Liver (tissue), 8 donors: ENCODE measurements at regions not wholly inside any gene's neighbourhood (a gene's known extent, or its start where the extent isn't known, plus 50 kb on each side); places are given as distances from the start of the nearest gene placed in this dataset.
A peak's percentile ranks its signal among the peaks of the same experiment; 100 is the strongest.

Experiments
- DNase-seq: peaks from one replicate; pipeline ENCODE4 v3.0.0-alpha.2; 2017; ENCODE audit warnings: low spot score
- H3K27ac ChIP-seq, 2 donors: one replicate each; pipeline ENCODE4 v1.7.0; 2013; ENCODE audit warnings: inconsistent platforms in 2 of 2, low read length in 2 of 2, control low read depth in 1 of 2, low read depth in 1 of 2, mild to moderate bottlenecking in 1 of 2
- H3K27me3 ChIP-seq, 4 donors: one replicate each; pipeline versions ENCODE4 v1.6.1 to v1.7.0; 2013; ENCODE audit warnings: low read length in 3 of 4, inconsistent platforms in 1 of 4, mild to moderate bottlenecking in 1 of 4, moderate library complexity in 1 of 4; ENCODE audit not compliant: control insufficient read depth in 4 of 4, insufficient read depth in 4 of 4
- H3K36me3 ChIP-seq, 4 donors: one replicate each; pipeline versions ENCODE4 v1.6.1 to v1.7.0; 2013; ENCODE audit warnings: low read length in 3 of 4, mild to moderate bottlenecking in 3 of 4, low read depth in 1 of 4, moderate library complexity in 1 of 4; ENCODE audit not compliant: control insufficient read depth in 4 of 4, insufficient read depth in 3 of 4
- H3K4me1 ChIP-seq, 4 donors: one replicate each; pipeline versions ENCODE4 v1.6.1 to v1.7.0; 2013; ENCODE audit warnings: low read length in 3 of 4, mild to moderate bottlenecking in 3 of 4, moderate library complexity in 1 of 4; ENCODE audit not compliant: control insufficient read depth in 4 of 4, insufficient read depth in 4 of 4
- H3K4me3 ChIP-seq, 3 donors: one replicate each; pipeline versions ENCODE4 v1.6.1 to v1.7.0; 2013; ENCODE audit warnings: low read length in 3 of 3, control low read depth in 1 of 3, low read depth in 1 of 3, mild to moderate bottlenecking in 1 of 3
- H3K9ac ChIP-seq, 2 donors: one replicate each; pipeline ENCODE4 v1.7.0; 2013; ENCODE audit warnings: low read length in 2 of 2, mild to moderate bottlenecking in 2 of 2, moderate library complexity in 2 of 2, control low read depth in 1 of 2, low read depth in 1 of 2
- H3K9me3 ChIP-seq, 4 donors: one replicate each; pipeline versions ENCODE4 v1.6.1 to v1.7.0; 2013; ENCODE audit warnings: low read length in 3 of 4; ENCODE audit not compliant: control insufficient read depth in 4 of 4
- EGR1 ChIP-seq, 2 donors: IDR thresholded peaks; 2 replicates each; pipeline ENCODE4 v1.6.1; 2016 to 2018; ENCODE audit warnings: antibody characterized with exemption in 2 of 2, low read depth in 2 of 2
- FOXA1 ChIP-seq: IDR thresholded peaks from 2 replicates; pipeline ENCODE4 v1.6.1; 2016; ENCODE audit warnings: antibody characterized with exemption
- FOXA2 ChIP-seq: IDR thresholded peaks from 2 replicates; pipeline ENCODE4 v1.6.1; 2016; ENCODE audit warnings: antibody characterized with exemption
- GABPA ChIP-seq, 2 donors: IDR thresholded peaks in 1 of 2; conservative IDR thresholded peaks in 1 of 2; 2 replicates each; pipeline ENCODE4 v1.6.1; 2016; ENCODE audit warnings: antibody characterized with exemption in 2 of 2, mild to moderate bottlenecking in 1 of 2, moderate library complexity in 1 of 2
- HNF4A ChIP-seq, 2 donors: conservative IDR thresholded peaks; 2 replicates each; pipeline ENCODE4 v1.6.1; 2016; ENCODE audit warnings: antibody characterized with exemption in 2 of 2, mild to moderate bottlenecking in 2 of 2
- HNF4G ChIP-seq: IDR thresholded peaks from 2 replicates; pipeline ENCODE4 v1.6.1; 2016; ENCODE audit warnings: antibody characterized with exemption
- JUND ChIP-seq, 2 donors: IDR thresholded peaks; 2 replicates each; pipeline ENCODE4 v1.6.1; 2016; ENCODE audit warnings: antibody characterized with exemption in 2 of 2
- NR2F2 ChIP-seq: IDR thresholded peaks from 2 replicates; pipeline ENCODE4 v1.6.1; 2016; ENCODE audit warnings: antibody characterized with exemption
- RAD21 ChIP-seq, 2 donors: IDR thresholded peaks; 2 replicates each; pipeline ENCODE4 v1.6.1; 2016; ENCODE audit warnings: antibody characterized with exemption in 2 of 2, mild to moderate bottlenecking in 2 of 2
- RXRA ChIP-seq, 2 donors: IDR thresholded peaks; 2 replicates each; pipeline ENCODE4 v1.6.1; 2017 to 2018; ENCODE audit warnings: antibody characterized with exemption in 2 of 2, mild to moderate bottlenecking in 1 of 2
- SP1 ChIP-seq: IDR thresholded peaks from 2 replicates; pipeline ENCODE4 v1.6.1; 2018; ENCODE audit warnings: antibody characterized with exemption, mild to moderate bottlenecking
- TAF1 ChIP-seq: conservative IDR thresholded peaks from 2 replicates; pipeline ENCODE4 v1.6.1; 2016; ENCODE audit warnings: antibody characterized with exemption, mild to moderate bottlenecking
- YY1 ChIP-seq: IDR thresholded peaks from 2 replicates; pipeline ENCODE4 v1.6.1; 2016; ENCODE audit warnings: antibody characterized with exemption, mild to moderate bottlenecking
- WGBS: extraction: QIAGEN DNeasy Blood & Tissue Kit; methylation state at CpG from one replicate; pipeline ENCODE4 v1.1.7; 2013; 5-methylcytosine and 5-hydroxymethylcytosine counted together
- TF ChIP-seq, protein P1 (sequence below): IDR thresholded peaks from 2 replicates; pipeline ENCODE4 v1.6.1; 2016; ENCODE audit warnings: antibody characterized with exemption, mild to moderate bottlenecking
- TF ChIP-seq, protein P2 (sequence below): IDR thresholded peaks from 2 replicates; pipeline ENCODE4 v1.6.1; 2016; ENCODE audit warnings: antibody characterized with exemption
- TF ChIP-seq, protein P3 (sequence below): IDR thresholded peaks from 2 replicates; pipeline ENCODE4 v1.6.1; 2016; ENCODE audit warnings: antibody characterized with exemption
- TF ChIP-seq, protein P4 (sequence below): fragments of 150-350 bp; IDR thresholded peaks from 2 replicates; pipeline ENCODE4 v1.5.1; 2017; ENCODE audit warnings: improper control_type of control experiment, low read depth, low read length; ENCODE audit not compliant: missing input control
- TF ChIP-seq, protein P5 (sequence below): IDR thresholded peaks from 2 replicates; pipeline ENCODE4 v1.6.1; 2016; ENCODE audit warnings: antibody characterized with exemption
- donor health status: healthy.
- donor health status: healthy.
- donor health status: healthy.
- donor health status: healthy.
- donor health status: healthy.

DNA sequence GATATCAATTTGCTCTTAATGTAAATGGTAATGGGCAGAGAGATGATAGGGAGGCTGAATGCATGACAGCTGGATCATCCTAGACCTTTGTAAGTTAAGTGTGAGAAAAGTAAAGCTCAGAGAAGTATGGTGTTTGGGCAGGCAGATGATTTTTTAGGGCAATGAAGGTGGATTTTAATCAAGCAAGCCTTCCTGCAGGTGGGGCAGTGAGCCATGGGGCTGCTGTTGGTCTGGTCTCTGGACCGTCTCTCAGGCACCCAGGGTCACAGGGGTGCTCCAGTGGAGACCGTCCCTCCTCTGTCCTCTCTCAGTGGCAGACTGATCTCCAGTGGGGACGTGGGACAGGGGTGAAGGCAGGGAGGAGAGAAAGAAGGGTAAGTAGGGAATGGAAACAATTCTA is 69.8 kb upstream of the STK17B start (continued):
- TF ChIP-seq, protein P1, sequence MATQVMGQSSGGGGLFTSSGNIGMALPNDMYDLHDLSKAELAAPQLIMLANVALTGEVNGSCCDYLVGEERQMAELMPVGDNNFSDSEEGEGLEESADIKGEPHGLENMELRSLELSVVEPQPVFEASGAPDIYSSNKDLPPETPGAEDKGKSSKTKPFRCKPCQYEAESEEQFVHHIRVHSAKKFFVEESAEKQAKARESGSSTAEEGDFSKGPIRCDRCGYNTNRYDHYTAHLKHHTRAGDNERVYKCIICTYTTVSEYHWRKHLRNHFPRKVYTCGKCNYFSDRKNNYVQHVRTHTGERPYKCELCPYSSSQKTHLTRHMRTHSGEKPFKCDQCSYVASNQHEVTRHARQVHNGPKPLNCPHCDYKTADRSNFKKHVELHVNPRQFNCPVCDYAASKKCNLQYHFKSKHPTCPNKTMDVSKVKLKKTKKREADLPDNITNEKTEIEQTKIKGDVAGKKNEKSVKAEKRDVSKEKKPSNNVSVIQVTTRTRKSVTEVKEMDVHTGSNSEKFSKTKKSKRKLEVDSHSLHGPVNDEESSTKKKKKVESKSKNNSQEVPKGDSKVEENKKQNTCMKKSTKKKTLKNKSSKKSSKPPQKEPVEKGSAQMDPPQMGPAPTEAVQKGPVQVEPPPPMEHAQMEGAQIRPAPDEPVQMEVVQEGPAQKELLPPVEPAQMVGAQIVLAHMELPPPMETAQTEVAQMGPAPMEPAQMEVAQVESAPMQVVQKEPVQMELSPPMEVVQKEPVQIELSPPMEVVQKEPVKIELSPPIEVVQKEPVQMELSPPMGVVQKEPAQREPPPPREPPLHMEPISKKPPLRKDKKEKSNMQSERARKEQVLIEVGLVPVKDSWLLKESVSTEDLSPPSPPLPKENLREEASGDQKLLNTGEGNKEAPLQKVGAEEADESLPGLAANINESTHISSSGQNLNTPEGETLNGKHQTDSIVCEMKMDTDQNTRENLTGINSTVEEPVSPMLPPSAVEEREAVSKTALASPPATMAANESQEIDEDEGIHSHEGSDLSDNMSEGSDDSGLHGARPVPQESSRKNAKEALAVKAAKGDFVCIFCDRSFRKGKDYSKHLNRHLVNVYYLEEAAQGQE: no peak
- TF ChIP-seq FOXA1 (no peak), SP1 (no peak), GABPA (IDR thresholded peaks at IDR 0.05 in 1 of 2, conservative IDR thresholded peaks at IDR 0.05 in 1 of 2) (no peak), TAF1 (no peak), FOXA2 (no peak), RXRA (IDR thresholded peaks at IDR 0.05) (no peak), RAD21 (IDR thresholded peaks at IDR 0.05) (no peak)

DNA sequence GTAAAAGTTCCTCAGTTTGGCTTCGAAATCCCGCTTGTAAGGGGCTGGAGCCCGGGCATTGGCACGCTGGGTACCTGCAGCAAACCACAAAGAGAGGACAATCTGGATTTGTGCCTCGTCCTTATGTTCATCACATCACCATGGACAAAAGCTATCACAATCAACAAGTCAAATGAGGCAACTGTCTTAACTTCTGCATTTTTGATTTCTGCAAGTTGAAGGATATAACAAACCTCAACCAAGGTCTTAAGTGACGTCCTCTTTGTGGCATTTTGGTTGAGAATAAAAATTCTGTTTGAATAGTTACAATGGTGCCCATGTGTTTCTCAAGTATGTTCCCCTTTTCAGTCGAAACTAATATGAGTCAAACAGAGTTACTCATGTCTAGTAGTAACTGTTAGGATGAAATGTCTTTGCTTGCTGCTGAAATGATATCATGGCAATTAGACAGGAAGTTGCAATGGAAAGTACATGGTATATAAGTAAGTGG is 70.8 kb upstream of the STK17B start:
- Histone ChIP-seq H3K9me3 (no peaks in the 10 kb centered on the region), H3K9ac (no peak overlapping the region), H3K36me3 (no peaks in the 10 kb centered on the region), H3K4me1 (no peaks in the 10 kb centered on the region), H3K4me3 (no peak overlapping the region), H3K27me3 (no peaks in the 10 kb centered on the region), H3K27ac (peak overlapping the region in 1 of 2 donors; percentile 48)
- WGBS: 74% methylated on average over 7 of the region's 7 CpGs
- no peak for DNase-seq
- no peak for TF ChIP-seq SP1
- TF ChIP-seq HNF4A (conservative IDR thresholded peaks at IDR 0.05): no peak
- no peak for TF ChIP-seq GABPA (IDR thresholded peaks at IDR 0.05 in 1 of 2, conservative IDR thresholded peaks at IDR 0.05 in 1 of 2)
- TF ChIP-seq, protein P2, sequence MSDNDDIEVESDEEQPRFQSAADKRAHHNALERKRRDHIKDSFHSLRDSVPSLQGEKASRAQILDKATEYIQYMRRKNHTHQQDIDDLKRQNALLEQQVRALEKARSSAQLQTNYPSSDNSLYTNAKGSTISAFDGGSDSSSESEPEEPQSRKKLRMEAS: no peak
- no peak for TF ChIP-seq JUND (IDR thresholded peaks at IDR 0.05)
- no peak for TF ChIP-seq HNF4G
- TF ChIP-seq FOXA1: no peak
- TF ChIP-seq EGR1 (IDR thresholded peaks at IDR 0.05; ENCODE audit: low read depth in 2 of 2): no peak
- TF ChIP-seq, protein P3, sequence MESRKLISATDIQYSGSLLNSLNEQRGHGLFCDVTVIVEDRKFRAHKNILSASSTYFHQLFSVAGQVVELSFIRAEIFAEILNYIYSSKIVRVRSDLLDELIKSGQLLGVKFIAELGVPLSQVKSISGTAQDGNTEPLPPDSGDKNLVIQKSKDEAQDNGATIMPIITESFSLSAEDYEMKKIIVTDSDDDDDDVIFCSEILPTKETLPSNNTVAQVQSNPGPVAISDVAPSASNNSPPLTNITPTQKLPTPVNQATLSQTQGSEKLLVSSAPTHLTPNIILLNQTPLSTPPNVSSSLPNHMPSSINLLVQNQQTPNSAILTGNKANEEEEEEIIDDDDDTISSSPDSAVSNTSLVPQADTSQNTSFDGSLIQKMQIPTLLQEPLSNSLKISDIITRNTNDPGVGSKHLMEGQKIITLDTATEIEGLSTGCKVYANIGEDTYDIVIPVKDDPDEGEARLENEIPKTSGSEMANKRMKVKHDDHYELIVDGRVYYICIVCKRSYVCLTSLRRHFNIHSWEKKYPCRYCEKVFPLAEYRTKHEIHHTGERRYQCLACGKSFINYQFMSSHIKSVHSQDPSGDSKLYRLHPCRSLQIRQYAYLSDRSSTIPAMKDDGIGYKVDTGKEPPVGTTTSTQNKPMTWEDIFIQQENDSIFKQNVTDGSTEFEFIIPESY: no peak
- no peak for TF ChIP-seq TAF1
- TF ChIP-seq, protein P1: no peak
- no peak for TF ChIP-seq NR2F2
- TF ChIP-seq, protein P4, sequence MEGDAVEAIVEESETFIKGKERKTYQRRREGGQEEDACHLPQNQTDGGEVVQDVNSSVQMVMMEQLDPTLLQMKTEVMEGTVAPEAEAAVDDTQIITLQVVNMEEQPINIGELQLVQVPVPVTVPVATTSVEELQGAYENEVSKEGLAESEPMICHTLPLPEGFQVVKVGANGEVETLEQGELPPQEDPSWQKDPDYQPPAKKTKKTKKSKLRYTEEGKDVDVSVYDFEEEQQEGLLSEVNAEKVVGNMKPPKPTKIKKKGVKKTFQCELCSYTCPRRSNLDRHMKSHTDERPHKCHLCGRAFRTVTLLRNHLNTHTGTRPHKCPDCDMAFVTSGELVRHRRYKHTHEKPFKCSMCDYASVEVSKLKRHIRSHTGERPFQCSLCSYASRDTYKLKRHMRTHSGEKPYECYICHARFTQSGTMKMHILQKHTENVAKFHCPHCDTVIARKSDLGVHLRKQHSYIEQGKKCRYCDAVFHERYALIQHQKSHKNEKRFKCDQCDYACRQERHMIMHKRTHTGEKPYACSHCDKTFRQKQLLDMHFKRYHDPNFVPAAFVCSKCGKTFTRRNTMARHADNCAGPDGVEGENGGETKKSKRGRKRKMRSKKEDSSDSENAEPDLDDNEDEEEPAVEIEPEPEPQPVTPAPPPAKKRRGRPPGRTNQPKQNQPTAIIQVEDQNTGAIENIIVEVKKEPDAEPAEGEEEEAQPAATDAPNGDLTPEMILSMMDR: no peak
- no peak for TF ChIP-seq RXRA (IDR thresholded peaks at IDR 0.05)
- TF ChIP-seq, protein P5, sequence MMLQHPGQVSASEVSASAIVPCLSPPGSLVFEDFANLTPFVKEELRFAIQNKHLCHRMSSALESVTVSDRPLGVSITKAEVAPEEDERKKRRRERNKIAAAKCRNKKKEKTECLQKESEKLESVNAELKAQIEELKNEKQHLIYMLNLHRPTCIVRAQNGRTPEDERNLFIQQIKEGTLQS: no peak
- no peak for TF ChIP-seq FOXA2
- no peak for TF ChIP-seq YY1
